ENCODE measurements at regions not wholly inside any gene's neighbourhood (a gene's known extent, or its start where the extent isn't known, plus 50 kb on each side); places are given as distances from the start of the nearest gene placed in this dataset.

- TF ChIP-seq POLR2A (IDR thresholded peaks at IDR 0.05; ENCODE audit: low read depth, low read length) (no peak), TAF1 (IDR thresholded peaks at IDR 0.05; ENCODE audit: low read depth, low read length) (no peak)
Observed at GRCh38 chr14:53214384-53214783, 61.3 kb upstream of the DDHD1 start.
